H9 (cell line): ENCODE measurements at regions not wholly inside any gene's neighbourhood (a gene's known extent, or its start where the extent isn't known, plus 50 kb on each side); places are given as distances from the start of the nearest gene placed in this dataset.

Experiments used
- DNase-seq: peaks from one replicate; pipeline ENCODE4 v3.0.0-alpha.2; 2017
- H2AFZ ChIP-seq: one replicate; pipeline ENCODE4 v1.6.1; 2013; ENCODE audit warnings: mild to moderate bottlenecking, low read length, control low read depth, moderate library complexity
- H2AK5ac ChIP-seq: 2 replicates; pipeline ENCODE4 v1.6.1; 2013; ENCODE audit warnings: low read length, control low read depth, mixed read lengths; ENCODE audit not compliant: insufficient read length
- H2BK120ac ChIP-seq: one replicate; pipeline ENCODE4 v1.6.1; 2013; ENCODE audit warnings: low read depth, mild to moderate bottlenecking, low read length, control low read depth, inconsistent platforms; ENCODE audit not compliant: poor library complexity, severe bottlenecking
- H2BK12ac ChIP-seq: 2 replicates; pipeline ENCODE4 v1.6.1; 2013; ENCODE audit warnings: low read length, control low read depth, mixed read lengths, low read depth; ENCODE audit not compliant: insufficient read length
- H2BK15ac ChIP-seq: 2 replicates; pipeline ENCODE4 v1.6.1; 2013; ENCODE audit warnings: low read depth, low read length, control low read depth
- H2BK20ac ChIP-seq: one replicate; pipeline ENCODE4 v1.6.1; 2013; ENCODE audit warnings: low read depth, mild to moderate bottlenecking, low read length, control low read depth, inconsistent platforms; ENCODE audit not compliant: poor library complexity, severe bottlenecking
- H2BK5ac ChIP-seq: 2 replicates; pipeline ENCODE4 v1.6.1; 2013; ENCODE audit warnings: low read length, control low read depth, mixed read lengths; ENCODE audit not compliant: insufficient read length
- H3K14ac ChIP-seq: 2 replicates; pipeline ENCODE4 v1.6.1; 2013; ENCODE audit warnings: low read length, control low read depth; ENCODE audit not compliant: insufficient read depth
- H3K18ac ChIP-seq: 2 replicates; pipeline ENCODE4 v1.6.1; 2013; ENCODE audit warnings: low read depth, mild to moderate bottlenecking, mixed read lengths, low read length, control low read depth; ENCODE audit not compliant: insufficient read length
- H3K23ac ChIP-seq: 2 replicates; pipeline ENCODE4 v1.6.1; 2013; ENCODE audit warnings: low read length, control low read depth, mixed read lengths, low read depth; ENCODE audit not compliant: insufficient read length
- H3K23me2 ChIP-seq: 2 replicates; pipeline ENCODE4 v1.6.1; 2013; ENCODE audit warnings: low read depth, mild to moderate bottlenecking, mixed read lengths, low read length, control low read depth; ENCODE audit not compliant: insufficient read length, poor library complexity, severe bottlenecking
- H3K27ac ChIP-seq: 2 replicates; pipeline ENCODE4 v1.5.1; 2013; ENCODE audit warnings: low read length, control low read depth, mixed read lengths, low read depth; ENCODE audit not compliant: insufficient read length
- H3K27me3 ChIP-seq: 2 replicates; pipeline ENCODE4 v1.6.1; 2013; ENCODE audit warnings: low read length, control low read depth, inconsistent platforms; ENCODE audit not compliant: insufficient read depth
- H3K4ac ChIP-seq: 2 replicates; pipeline ENCODE4 v1.6.1; 2013; ENCODE audit warnings: low read depth, mild to moderate bottlenecking, control low read depth, inconsistent platforms, low read length, moderate library complexity
- H3K4me1 ChIP-seq: 2 replicates; pipeline ENCODE4 v1.6.1; 2013; ENCODE audit warnings: low read length, control low read depth, inconsistent platforms; ENCODE audit not compliant: insufficient read depth
- H3K4me2 ChIP-seq: 2 replicates; pipeline ENCODE4 v1.6.1; 2013; ENCODE audit warnings: low read length, control low read depth, mixed read lengths; ENCODE audit not compliant: insufficient read length, insufficient read depth
- H3K56ac ChIP-seq: 2 replicates; pipeline ENCODE4 v1.6.1; 2013; ENCODE audit warnings: low read depth, mild to moderate bottlenecking, mixed read lengths, low read length, control low read depth; ENCODE audit not compliant: insufficient read length
- H3K79me1 ChIP-seq: 2 replicates; pipeline ENCODE4 v1.6.1; 2013; ENCODE audit warnings: low read depth, mild to moderate bottlenecking, moderate library complexity, low read length, control low read depth, inconsistent platforms; ENCODE audit not compliant: insufficient read depth, poor library complexity, severe bottlenecking
- H3K79me2 ChIP-seq: 2 replicates; pipeline ENCODE4 v1.6.1; 2013; ENCODE audit warnings: low read length, control low read depth, inconsistent platforms; ENCODE audit not compliant: insufficient read depth
- H3K9ac ChIP-seq: 2 replicates; pipeline ENCODE4 v1.6.1; 2013; ENCODE audit warnings: low read length, control low read depth, mixed read lengths; ENCODE audit not compliant: insufficient read length; ENCODE audit errors: extremely low read depth
- H3K9me3 ChIP-seq: one replicate; pipeline ENCODE4 v1.6.1; 2013; ENCODE audit warnings: low read depth, low read length, inconsistent platforms; ENCODE audit not compliant: control insufficient read depth
- H3T11ph ChIP-seq: one replicate; pipeline ENCODE4 v1.6.1; 2013; ENCODE audit warnings: mild to moderate bottlenecking, low read length, control low read depth, inconsistent platforms
- H4K20me1 ChIP-seq: one replicate; pipeline ENCODE4 v1.6.1; 2013; ENCODE audit not compliant: control insufficient read depth, insufficient read length, insufficient read depth
- H4K5ac ChIP-seq: 2 replicates; pipeline ENCODE4 v1.6.1; 2013; ENCODE audit warnings: low read depth, mild to moderate bottlenecking, mixed read lengths, low read length, control low read depth; ENCODE audit not compliant: insufficient read length
- H4K8ac ChIP-seq: replicated peaks from 2 replicates; pipeline ENCODE4 v1.6.1; 2013; ENCODE audit warnings: low read length, control low read depth, mixed read lengths, low read depth; ENCODE audit not compliant: insufficient read length
- H4K91ac ChIP-seq: 2 replicates; pipeline ENCODE4 v1.6.1; 2013; ENCODE audit warnings: low read depth, mild to moderate bottlenecking, moderate library complexity, mixed read lengths, low read length, control low read depth; ENCODE audit not compliant: insufficient read length
- H3K27ac Mint-ChIP-seq, 3 experiments: 2 replicates in 2 of 3; 3 replicates in 1 of 3; pipeline ENCODE4 v1.8.0; 2020 to 2021; ENCODE audit warnings: mixed read lengths in 3 of 3, mild to moderate bottlenecking in 1 of 3, moderate library complexity in 1 of 3
- H3K27me3 Mint-ChIP-seq: 2 replicates; pipeline ENCODE4 v1.8.0; 2021; ENCODE audit warnings: low read depth, mild to moderate bottlenecking, moderate library complexity, mixed read lengths
- H3K36me3 Mint-ChIP-seq, 3 experiments: 2 replicates in 2 of 3; 3 replicates in 1 of 3; pipeline ENCODE4 v1.8.0; 2020 to 2021; ENCODE audit warnings: low read depth in 3 of 3, mixed read lengths in 3 of 3; ENCODE audit not compliant: insufficient read depth in 1 of 3
- H3K4me1 Mint-ChIP-seq, 2 experiments: 2 replicates each; pipeline ENCODE4 v1.8.0; 2020; ENCODE audit warnings: mixed read lengths in 2 of 2
- H3K4me3 Mint-ChIP-seq, 2 experiments: 2 replicates in 1 of 2; 3 replicates in 1 of 2; pipeline ENCODE4 v1.8.0; 2020 to 2021; ENCODE audit warnings: mild to moderate bottlenecking in 2 of 2, mixed read lengths in 2 of 2, moderate library complexity in 1 of 2
- H3K9me3 Mint-ChIP-seq, 2 experiments: 2 replicates in 1 of 2; 3 replicates in 1 of 2; pipeline ENCODE4 v1.8.0; 2020; ENCODE audit warnings: mild to moderate bottlenecking in 2 of 2, mixed read lengths in 2 of 2, moderate library complexity in 1 of 2
- CTCF ChIP-seq: fragments of 200-600 bp; sonication (generic); conservative IDR thresholded peaks from 3 replicates; pipeline ENCODE4 v1.8.0; 2021; ENCODE audit warnings: antibody characterized with exemption, mild to moderate bottlenecking
- WGBS: extraction: QIAGEN DNeasy Blood & Tissue Kit; methylation state at CpG from one replicate; pipeline ENCODE4 v1.1.7; 2013; ENCODE audit warnings: missing lambda C conversion rate, low lambda C conversion rate, mixed read lengths; ENCODE audit not compliant: insufficient read length; ENCODE audit errors: extremely low coverage; 5-methylcytosine and 5-hydroxymethylcytosine counted together

- no peak for DNase-seq
- WGBS, result no CpG with 5 or more reads among the region's 3 CpGs
- Histone ChIP-seq H3K27me3 (no peaks in the 10 kb centered on the region), H4K91ac (no peak overlapping the region), H3K23ac (no peak overlapping the region), H4K8ac (no peak overlapping the region), H3T11ph (no peak overlapping the region), H4K20me1 (no peaks in the 10 kb centered on the region), H3K9ac (no peak overlapping the region), H2AFZ (no peak overlapping the region), H3K9me3 (peaks cover 7% of the 10 kb centered on the region), H2BK15ac (no peak overlapping the region), H2BK5ac (no peak overlapping the region), H2BK120ac (no peak overlapping the region), H2BK12ac (no peak overlapping the region), H3K56ac (no peak overlapping the region), H4K5ac (no peak overlapping the region), H3K4ac (no peak overlapping the region), H3K14ac (no peak overlapping the region), H3K18ac (no peak overlapping the region), H2AK5ac (no peak overlapping the region), H3K27ac (no peak overlapping the region), H3K79me1 (no peaks in the 10 kb centered on the region), H3K4me2 (no peak overlapping the region), H3K79me2 (no peaks in the 10 kb centered on the region), H2BK20ac (no peak overlapping the region), H3K23me2 (no peaks in the 10 kb centered on the region), H3K4me1 (no peaks in the 10 kb centered on the region)
- Mint-ChIP-seq H3K4me3 (no peak overlapping the region), H3K4me1 (peaks cover 5 to 12% of the 10 kb centered on the region in 2 experiments; a peak in 2 of 4 replicates), H3K36me3 (peaks cover 17 to 27% (median 20%) of the 10 kb centered on the region in 3 experiments), H3K9me3 (peaks cover 21 to 24% of the 10 kb centered on the region in 2 experiments; a peak in 4 of 5 replicates), H3K27ac (no peak overlapping the region), H3K27me3 (no peaks in the 10 kb centered on the region)
- TF ChIP-seq CTCF, result no peak
These were observed 339.0 kb downstream of the TPBG start for GRCh38 chr6:82702574-82702973.
